CD8-positive, alpha-beta memory T cell (primary cell): ENCODE measurements at regions not wholly inside any gene's neighbourhood (a gene's known extent, or its start where the extent isn't known, plus 50 kb on each side); places are given as distances from the start of the nearest gene placed in this dataset.

ENCODE experiments used
- CTCF ChIA-PET: fragments of 350-600 bp; sonication (Branson Sonifier 250); formaldehyde crosslinking; loops from one replicate; lab custom pipeline; 2021; ENCODE audit warnings: antibody characterized with exemption; lab: Charles Lee
- POLR2A ChIA-PET: fragments of 350-600 bp; sonication (Branson Sonifier 250); formaldehyde crosslinking; loops from one replicate; lab custom pipeline; 2021; ENCODE audit warnings: antibody characterized with exemption; lab: Charles Lee
- DNase-seq, 5 donors: peaks; one replicate each; pipeline versions ENCODE4 v3.0.0 to v3.0.0-alpha.2; 2020 to 2022; ENCODE audit warnings: mixed read lengths in 1 of 5
- H3K27ac ChIP-seq: one replicate; pipeline ENCODE4 v1.7.0; 2013; ENCODE audit warnings: low read depth, mild to moderate bottlenecking, low read length, moderate library complexity
- H3K27me3 ChIP-seq: 2 replicates; pipeline ENCODE4 v1.7.0; 2013; ENCODE audit warnings: low read length, mild to moderate bottlenecking; ENCODE audit not compliant: insufficient read depth, poor library complexity, severe bottlenecking
- H3K36me3 ChIP-seq: 2 replicates; pipeline ENCODE4 v1.7.0; 2013; ENCODE audit warnings: mild to moderate bottlenecking, low read length, moderate library complexity; ENCODE audit not compliant: insufficient read depth
- H3K4me1 ChIP-seq: 2 replicates; pipeline ENCODE4 v1.7.0; 2013; ENCODE audit warnings: mild to moderate bottlenecking, low read length, moderate library complexity; ENCODE audit not compliant: insufficient read depth
- H3K4me3 ChIP-seq: 2 replicates; pipeline ENCODE4 v1.7.0; 2013; ENCODE audit warnings: mild to moderate bottlenecking, low read length
- H3K9me3 ChIP-seq: 2 replicates; pipeline ENCODE4 v1.7.0; 2013; ENCODE audit warnings: mild to moderate bottlenecking, low read length
- H3K27ac Mint-ChIP-seq, 8 donors: one replicate each; pipeline ENCODE4 v1.8.0; 2020 to 2021; ENCODE audit warnings: mixed read lengths in 8 of 8, mild to moderate bottlenecking in 6 of 8, inconsistent platforms in 3 of 8, moderate library complexity in 3 of 8
- H3K27me3 Mint-ChIP-seq, 2 donors: one replicate each; pipeline ENCODE4 v1.8.0; 2020 to 2021; ENCODE audit warnings: mixed read lengths in 2 of 2, mild to moderate bottlenecking in 1 of 2, moderate library complexity in 1 of 2
- H3K36me3 Mint-ChIP-seq, 3 donors: one replicate each; pipeline ENCODE4 v1.8.0; 2020 to 2021; ENCODE audit warnings: mixed read lengths in 3 of 3, inconsistent platforms in 1 of 3, mild to moderate bottlenecking in 1 of 3
- H3K4me1 Mint-ChIP-seq, 3 donors: one replicate each; pipeline ENCODE4 v1.8.0; 2020 to 2021; ENCODE audit warnings: mixed read lengths in 3 of 3, inconsistent platforms in 1 of 3, mild to moderate bottlenecking in 1 of 3
- H3K4me3 Mint-ChIP-seq, 7 donors: one replicate each; pipeline ENCODE4 v1.8.0; 2020 to 2021; ENCODE audit warnings: mixed read lengths in 7 of 7, mild to moderate bottlenecking in 6 of 7, moderate library complexity in 4 of 7, inconsistent platforms in 2 of 7
- H3K9me3 Mint-ChIP-seq, 5 donors: one replicate each; pipeline ENCODE4 v1.8.0; 2020 to 2022; ENCODE audit warnings: mixed read lengths in 5 of 5, mild to moderate bottlenecking in 3 of 5, moderate library complexity in 2 of 5, inconsistent platforms in 1 of 5

DNA sequence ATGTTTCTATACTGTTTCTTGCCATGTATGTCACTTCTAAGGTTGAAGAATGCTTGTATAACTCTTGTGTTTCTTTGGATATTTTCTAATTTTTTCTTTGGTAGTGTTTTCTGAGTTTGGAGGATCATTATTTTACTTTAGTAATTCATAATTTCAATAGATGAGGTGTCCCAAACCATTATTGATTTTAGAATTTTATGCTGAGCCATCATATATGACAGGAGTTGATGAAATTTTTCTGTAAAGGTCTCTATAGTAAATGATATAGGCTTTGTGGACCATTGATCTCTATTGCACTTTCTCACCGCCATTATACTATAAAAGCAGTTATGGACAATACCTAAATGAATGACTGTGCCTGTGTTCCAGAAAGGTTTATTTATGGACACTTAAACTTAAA is 183.3 kb upstream of the PPP1R3A start:
- ChIA-PET CTCF (no interaction called here), POLR2A (no interaction called here)
- Histone ChIP-seq H3K4me3 (no peak overlapping the region), H3K9me3 (no peaks in the 10 kb centered on the region), H3K27me3 (no peaks in the 10 kb centered on the region), H3K36me3 (no peaks in the 10 kb centered on the region), H3K4me1 (no peaks in the 10 kb centered on the region), H3K27ac (no peak overlapping the region)
- no peaks in the 10 kb centered on the region for H3K36me3 Mint-ChIP-seq
- peaks cover 5 to 27% of the 10 kb centered on the region in 2 donors for H3K27me3 Mint-ChIP-seq
- H3K4me3 Mint-ChIP-seq: no peak overlapping the region
- DNase-seq: no peak
- H3K9me3 Mint-ChIP-seq: peaks cover 0 to 2% (median 0%) of the 10 kb centered on the region in 5 donors
- no peaks in the 10 kb centered on the region for H3K4me1 Mint-ChIP-seq
- no peak overlapping the region for H3K27ac Mint-ChIP-seq

DNA sequence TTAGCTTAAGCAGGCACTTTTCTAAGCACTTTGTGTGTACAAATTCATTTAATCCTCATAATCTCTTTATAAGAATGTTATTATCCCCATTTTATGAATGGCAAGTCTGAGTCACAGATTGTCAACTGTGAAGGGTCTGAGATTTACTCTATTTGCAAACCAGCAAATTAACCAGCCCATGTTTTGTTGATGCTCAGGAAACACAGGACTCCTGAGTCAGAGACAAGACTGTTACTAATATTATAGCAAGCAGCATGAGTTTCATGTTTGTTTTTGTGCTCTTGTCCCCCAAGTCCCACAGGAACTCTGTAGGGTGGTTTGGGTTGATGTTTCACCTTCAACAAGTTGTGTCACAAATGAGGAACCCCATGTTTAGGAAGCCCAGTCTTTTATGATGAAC is 182.0 kb upstream of the PPP1R3A start:
- no peaks in the 10 kb centered on the region for H3K9me3 ChIP-seq
- no peak for DNase-seq
- CTCF ChIA-PET: no interaction called here

DNA sequence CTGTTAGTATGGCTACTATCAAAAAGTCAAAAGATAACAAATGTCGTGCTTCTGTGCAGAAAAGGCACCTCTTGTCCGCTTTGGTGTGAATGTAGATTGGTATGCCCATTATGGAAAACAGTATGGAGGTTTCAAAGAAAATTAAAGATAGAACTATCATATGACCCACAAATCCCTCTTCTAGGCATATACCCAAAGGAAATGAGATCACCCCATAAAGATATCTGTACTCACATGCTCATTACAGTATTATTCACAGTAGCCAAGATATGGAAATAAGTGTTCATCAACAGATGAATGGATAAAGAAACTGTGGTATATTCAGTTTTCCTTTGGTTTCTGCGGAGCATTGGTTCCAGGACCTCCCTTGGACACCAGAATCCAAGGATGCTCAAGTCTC is 180.5 kb upstream of the PPP1R3A start:
- peaks cover 0 to 2% (median 0%) of the 10 kb centered on the region in 5 donors for H3K9me3 Mint-ChIP-seq
- CTCF ChIA-PET: no interaction called here
- Histone ChIP-seq H3K4me1 (no peaks in the 10 kb centered on the region), H3K4me3 (no peak overlapping the region), H3K27ac (no peak overlapping the region), H3K36me3 (no peaks in the 10 kb centered on the region), H3K27me3 (no peaks in the 10 kb centered on the region), H3K9me3 (no peaks in the 10 kb centered on the region)
- no peaks in the 10 kb centered on the region for H3K36me3 Mint-ChIP-seq
- H3K27ac Mint-ChIP-seq: no peak overlapping the region
- POLR2A ChIA-PET: no interaction called here
- DNase-seq: no peak
- no peak overlapping the region for H3K4me3 Mint-ChIP-seq
- H3K4me1 Mint-ChIP-seq: no peaks in the 10 kb centered on the region
- peaks cover 6 to 38% of the 10 kb centered on the region in 2 donors for H3K27me3 Mint-ChIP-seq

More for the DNA sequence above, 182.0 kb upstream of the PPP1R3A start:
- Histone ChIP-seq H3K4me1 (no peaks in the 10 kb centered on the region), H3K27me3 (no peaks in the 10 kb centered on the region), H3K36me3 (no peaks in the 10 kb centered on the region), H3K4me3 (no peak overlapping the region), H3K27ac (no peak overlapping the region)
- Mint-ChIP-seq H3K4me3 (no peak overlapping the region), H3K27ac (no peak overlapping the region), H3K36me3 (no peaks in the 10 kb centered on the region), H3K9me3 (peaks cover 0 to 2% (median 0%) of the 10 kb centered on the region in 5 donors), H3K27me3 (peaks cover 1 to 30% of the 10 kb centered on the region in 2 donors), H3K4me1 (no peaks in the 10 kb centered on the region)
- POLR2A ChIA-PET: no interaction called here

DNA sequence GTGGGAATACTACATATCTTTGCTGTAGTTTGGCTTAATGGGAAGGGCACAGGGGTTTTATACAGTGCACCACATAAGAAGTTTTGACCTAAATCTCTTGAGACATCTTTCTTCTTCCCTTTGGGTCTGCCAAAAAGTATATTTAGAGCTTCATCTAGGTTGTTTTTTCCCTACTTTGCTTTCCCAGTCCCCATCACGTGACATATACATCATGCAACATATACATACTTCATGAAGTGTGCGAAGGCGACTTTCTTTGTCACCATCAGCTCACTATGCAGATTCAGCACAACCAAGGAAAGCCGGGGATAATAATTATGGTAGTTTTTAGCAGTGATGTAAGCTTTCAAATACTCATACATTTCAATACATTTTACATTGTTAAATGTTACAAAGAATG is 177.1 kb upstream of the PPP1R3A start:
- H3K36me3 Mint-ChIP-seq: no peaks in the 10 kb centered on the region
- ChIA-PET POLR2A (no interaction called here), CTCF (no interaction called here)
- peaks cover 13 to 49% of the 10 kb centered on the region in 2 donors for H3K27me3 Mint-ChIP-seq
- Histone ChIP-seq H3K27ac (no peak overlapping the region), H3K36me3 (no peaks in the 10 kb centered on the region), H3K4me3 (no peak overlapping the region), H3K9me3 (no peaks in the 10 kb centered on the region), H3K4me1 (no peaks in the 10 kb centered on the region), H3K27me3 (no peaks in the 10 kb centered on the region)
- no peak overlapping the region for H3K4me3 Mint-ChIP-seq
- H3K9me3 Mint-ChIP-seq: peaks cover 0 to 4% (median 1%) of the 10 kb centered on the region in 5 donors
- H3K27ac Mint-ChIP-seq: no peak overlapping the region
- DNase-seq: no peak
- H3K4me1 Mint-ChIP-seq: no peaks in the 10 kb centered on the region

DNA sequence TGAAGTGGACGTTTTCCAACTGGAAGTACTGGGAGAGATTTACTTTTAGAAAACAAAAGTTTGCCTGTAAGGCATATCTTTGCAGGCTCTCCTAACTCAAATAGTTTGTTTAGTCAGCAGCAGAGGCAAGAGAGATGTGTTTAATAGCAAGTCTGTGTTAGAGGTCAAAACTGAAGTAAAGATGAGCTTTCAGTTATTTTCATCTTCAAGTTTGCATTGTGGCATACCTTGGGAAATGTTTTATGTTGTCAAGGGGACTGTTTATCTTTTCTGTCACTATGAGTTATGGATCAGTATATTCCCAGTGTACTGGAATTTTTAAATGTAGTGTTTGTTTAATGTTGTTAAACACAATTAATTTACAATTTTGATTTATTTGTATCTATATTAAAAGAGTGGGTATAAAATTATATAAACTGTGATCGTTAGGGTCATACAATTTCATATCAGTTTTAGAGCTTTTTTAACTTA is 169.7 kb upstream of the PPP1R3A start:
- Histone ChIP-seq H3K9me3 (no peaks in the 10 kb centered on the region), H3K4me3 (no peak overlapping the region), H3K27ac (no peak overlapping the region), H3K4me1 (peaks cover 8% of the 10 kb centered on the region), H3K36me3 (no peaks in the 10 kb centered on the region), H3K27me3 (peaks cover 20% of the 10 kb centered on the region)
- Mint-ChIP-seq H3K36me3 (no peaks in the 10 kb centered on the region), H3K27ac (no peak overlapping the region), H3K9me3 (peaks cover 0 to 7% (median 0%) of the 10 kb centered on the region in 5 donors), H3K4me1 (peaks cover 34 to 43% (median 43%) of the 10 kb centered on the region in 3 donors), H3K27me3 (peaks cover 47 to 71% of the 10 kb centered on the region in 2 donors), H3K4me3 (peak overlapping the region in 4 of 7 donors; percentile 2 to 66 (median 46))
- ChIA-PET POLR2A (no interaction called here), CTCF (no interaction called here)
- DNase-seq: no peak

DNA sequence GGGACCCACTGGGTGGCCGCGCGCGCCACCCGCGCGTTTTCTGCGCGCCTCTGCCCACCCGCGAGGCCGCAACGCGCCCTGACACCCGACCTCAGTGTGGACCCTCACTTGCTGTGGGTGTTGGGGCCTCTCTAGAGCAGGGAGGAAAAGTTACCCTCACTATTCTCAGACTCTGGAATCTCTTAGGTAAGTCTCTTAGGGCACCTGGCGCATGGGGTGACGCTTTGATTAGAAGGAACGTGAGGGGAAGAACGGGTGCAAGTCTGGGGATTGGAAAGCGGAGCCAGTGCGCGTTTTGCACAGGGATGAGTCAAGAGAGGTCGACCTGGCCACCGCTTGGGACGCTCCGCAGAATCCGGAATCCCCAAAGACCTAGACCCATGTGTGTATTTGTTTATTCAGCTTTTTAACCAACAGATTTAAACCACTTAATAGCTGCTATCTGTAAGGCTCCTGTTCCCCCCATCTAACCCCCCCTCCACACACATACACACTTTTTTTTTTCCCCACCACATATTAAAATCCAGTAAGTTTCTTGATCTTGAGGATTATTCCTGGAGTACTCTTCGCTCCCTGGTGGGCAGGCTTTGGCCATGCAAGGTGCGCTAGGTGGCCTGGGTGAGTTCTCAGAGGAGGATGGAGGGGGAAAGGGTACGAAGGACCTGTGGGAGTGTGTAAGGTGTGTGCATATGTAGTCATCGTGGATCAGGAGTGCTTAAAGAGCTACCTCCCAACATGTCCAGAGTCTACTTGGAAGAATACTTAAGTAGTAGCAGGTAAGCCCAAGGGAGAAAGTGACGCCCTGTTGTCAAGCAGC is 169.1 kb upstream of the PPP1R3A start:
- peak overlapping the region; percentile 6 to 66 (median 49) for H3K4me3 Mint-ChIP-seq

DNA sequence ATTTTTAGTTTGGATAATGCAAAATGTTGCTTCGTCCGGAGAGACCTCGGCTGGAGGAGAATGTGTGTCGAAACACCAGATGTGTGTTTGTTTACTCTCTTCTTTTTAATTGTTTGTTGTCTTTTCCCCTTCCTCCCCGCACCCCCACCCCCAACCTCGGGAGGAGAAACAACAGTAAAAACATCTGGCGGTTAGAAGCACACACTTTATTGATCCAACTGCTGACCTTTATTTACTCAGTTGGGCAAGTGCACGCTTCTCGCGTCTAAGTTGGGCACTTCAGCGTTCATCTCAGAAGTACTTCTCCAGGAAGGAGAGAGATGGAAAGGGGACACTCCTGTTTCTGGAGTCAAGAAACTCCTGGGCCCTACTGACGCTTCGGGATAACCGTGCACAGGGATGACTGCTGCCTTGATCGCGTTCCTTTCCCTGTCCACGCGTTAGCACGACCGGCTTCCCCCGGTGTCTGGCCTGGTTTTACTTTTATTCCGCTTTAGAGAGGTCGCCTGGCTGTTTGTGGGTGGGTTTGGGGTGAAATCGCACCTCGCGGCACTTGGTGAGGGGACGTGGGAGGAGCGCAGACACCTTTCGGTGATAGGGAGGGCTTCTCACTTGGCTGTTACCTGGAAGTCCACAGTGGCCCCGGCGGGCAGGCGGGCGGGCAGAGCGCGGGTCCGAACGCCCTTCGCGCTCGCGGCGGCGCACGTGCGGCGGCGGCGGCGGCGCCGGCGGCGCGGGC is 168.3 kb upstream of the PPP1R3A start:
- peaks cover 0 to 4% (median 0%) of the 10 kb centered on the region in 5 donors for H3K9me3 Mint-ChIP-seq
- peak overlapping the region; percentile 78 to 90 (median 85) for H3K4me3 Mint-ChIP-seq
- peaks cover 52 to 74% of the 10 kb centered on the region in 2 donors for H3K27me3 Mint-ChIP-seq
- Histone ChIP-seq H3K4me1 (peaks cover 8% of the 10 kb centered on the region), H3K27ac (no peak overlapping the region), H3K4me3 (no peak overlapping the region), H3K27me3 (peaks cover 30% of the 10 kb centered on the region), H3K9me3 (no peaks in the 10 kb centered on the region), H3K36me3 (no peaks in the 10 kb centered on the region)
- CTCF ChIA-PET: no interaction called here
- no peaks in the 10 kb centered on the region for H3K36me3 Mint-ChIP-seq
- POLR2A ChIA-PET: no interaction called here
- H3K27ac Mint-ChIP-seq: peak overlapping the region in 1 of 8 donors; percentile 39
- H3K4me1 Mint-ChIP-seq: peaks cover 42 to 55% (median 51%) of the 10 kb centered on the region in 3 donors
- DNase-seq: peak in 1 of 5 donors; percentile 43

More for the DNA sequence above, 169.1 kb upstream of the PPP1R3A start:
- POLR2A ChIA-PET: no interaction called here
- Mint-ChIP-seq H3K36me3 (no peaks in the 10 kb centered on the region), H3K9me3 (peaks cover 0 to 7% (median 0%) of the 10 kb centered on the region in 5 donors), H3K27ac (peak overlapping the region in 1 of 8 donors; percentile 50), H3K27me3 (peaks cover 50 to 70% of the 10 kb centered on the region in 2 donors), H3K4me1 (peaks cover 38 to 49% (median 47%) of the 10 kb centered on the region in 3 donors)
- peaks cover 27% of the 10 kb centered on the region for H3K27me3 ChIP-seq
- H3K9me3 ChIP-seq: no peaks in the 10 kb centered on the region
- CTCF ChIA-PET: no interaction called here
- no peaks in the 10 kb centered on the region for H3K36me3 ChIP-seq
- H3K27ac ChIP-seq: no peak overlapping the region
- no peak overlapping the region for H3K4me3 ChIP-seq
- no peak for DNase-seq
- peaks cover 8% of the 10 kb centered on the region for H3K4me1 ChIP-seq

DNA sequence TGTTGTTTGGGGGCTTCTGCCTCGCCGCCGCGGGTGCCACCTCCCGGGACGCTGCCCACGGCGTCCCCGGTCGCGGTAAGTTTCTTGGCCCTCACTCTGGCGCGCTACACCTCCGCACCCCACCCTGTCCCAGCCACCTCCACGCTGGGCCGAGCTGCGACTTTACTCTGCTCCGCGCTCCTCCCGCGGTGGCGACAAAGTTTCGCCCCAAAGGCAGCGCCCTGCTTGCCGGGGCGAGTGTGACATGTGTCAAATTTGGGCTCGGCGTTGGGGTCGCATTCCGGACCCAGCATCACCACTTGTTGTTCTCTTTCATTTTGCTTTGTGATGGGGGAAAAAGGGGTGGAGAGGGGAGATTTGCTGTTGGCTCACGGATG is 167.7 kb upstream of the PPP1R3A start:
- POLR2A ChIA-PET: no interaction called here
- Histone ChIP-seq H3K4me1 (peaks cover 8% of the 10 kb centered on the region), H3K27me3 (peaks cover 30% of the 10 kb centered on the region), H3K36me3 (no peaks in the 10 kb centered on the region), H3K9me3 (no peaks in the 10 kb centered on the region), H3K27ac (no peak overlapping the region), H3K4me3 (no peak overlapping the region)
- H3K4me1 Mint-ChIP-seq: peaks cover 42 to 58% (median 51%) of the 10 kb centered on the region in 3 donors
- H3K36me3 Mint-ChIP-seq: no peaks in the 10 kb centered on the region
- H3K9me3 Mint-ChIP-seq: peaks cover 0 to 4% (median 0%) of the 10 kb centered on the region in 5 donors
- DNase-seq: no peak
- peak overlapping the region in 1 of 8 donors; percentile 43 for H3K27ac Mint-ChIP-seq
- peak overlapping the region; percentile 78 to 90 (median 85) for H3K4me3 Mint-ChIP-seq
- CTCF ChIA-PET: no interaction called here
- peaks cover 57 to 80% of the 10 kb centered on the region in 2 donors for H3K27me3 Mint-ChIP-seq
